ENCODE measurements at regions not wholly inside any gene's neighbourhood (a gene's known extent, or its start where the extent isn't known, plus 50 kb on each side); places are given as distances from the start of the nearest gene placed in this dataset.

- Histone ChIP-seq H3K9me2 (replicated peaks; ENCODE audit: low read depth, low read length) (no peaks in the 10 kb centered on the region), H3K36me3 (ENCODE audit: insufficient read depth, low read length) (no peaks in the 10 kb centered on the region), H3K9me3 (ENCODE audit: insufficient read depth, low read depth, low read length) (no peaks in the 10 kb centered on the region), H3K27me3 (ENCODE audit: insufficient read depth, low read length, poor library complexity, severe bottlenecking) (no peaks in the 10 kb centered on the region), H3K4me1 (ENCODE audit: insufficient read depth, low read length, poor library complexity, severe bottlenecking) (no peaks in the 10 kb centered on the region), H3K4me2 (ENCODE audit: low read depth, low read length, poor library complexity, severe bottlenecking) (no peak overlapping the region), H3K9ac (ENCODE audit: low read depth, low read length, poor library complexity, severe bottlenecking) (no peak overlapping the region), H3F3A (ENCODE audit: low read depth) (no peaks in the 10 kb centered on the region), H3K79me2 (ENCODE audit: insufficient read depth, low read length) (no peaks in the 10 kb centered on the region), H3K4me3 (ENCODE audit: low read length, poor library complexity, severe bottlenecking) (no peak overlapping the region), H4K20me1 (ENCODE audit: insufficient read depth, low read length, poor library complexity, severe bottlenecking) (no peaks in the 10 kb centered on the region), H2AFZ (ENCODE audit: low read length) (no peak overlapping the region)
- no peak for TF ChIP-seq EZH2phosphoT487 (IDR thresholded peaks at IDR 0.05; ENCODE audit: borderline replicate concordance)
- no peak for TF ChIP-seq CTCF (conservative IDR thresholded peaks at IDR 0.05; ENCODE audit: low read length)
These were observed 647.7 kb downstream of the LTN1 start for GRCh38 chr21:28344985-28345384.

- Histone ChIP-seq H2AFZ (ENCODE audit: low read length) (no peak overlapping the region), H3K9me2 (replicated peaks; ENCODE audit: low read depth, low read length) (no peaks in the 10 kb centered on the region), H3K27me3 (ENCODE audit: insufficient read depth, low read length, poor library complexity, severe bottlenecking) (no peaks in the 10 kb centered on the region), H3K9me3 (ENCODE audit: insufficient read depth, low read depth, low read length) (no peaks in the 10 kb centered on the region), H3K9ac (ENCODE audit: low read depth, low read length, poor library complexity, severe bottlenecking) (no peak overlapping the region), H3K79me2 (ENCODE audit: insufficient read depth, low read length) (no peaks in the 10 kb centered on the region), H3K4me1 (ENCODE audit: insufficient read depth, low read length, poor library complexity, severe bottlenecking) (no peaks in the 10 kb centered on the region), H3K4me2 (ENCODE audit: low read depth, low read length, poor library complexity, severe bottlenecking) (no peak overlapping the region), H3F3A (ENCODE audit: low read depth) (no peaks in the 10 kb centered on the region), H3K4me3 (ENCODE audit: low read length, poor library complexity, severe bottlenecking) (no peak overlapping the region), H3K36me3 (ENCODE audit: insufficient read depth, low read length) (no peaks in the 10 kb centered on the region), H4K20me1 (ENCODE audit: insufficient read depth, low read length, poor library complexity, severe bottlenecking) (no peaks in the 10 kb centered on the region)
- TF ChIP-seq CTCF (conservative IDR thresholded peaks at IDR 0.05; ENCODE audit: low read length), result no peak
- no peak for TF ChIP-seq EZH2phosphoT487 (IDR thresholded peaks at IDR 0.05; ENCODE audit: borderline replicate concordance)
These were observed 650.4 kb downstream of the LTN1 start for GRCh38 chr21:28342212-28342810.

GRCh38 chr21:28339403-28339802 is 653.3 kb downstream of the LTN1 start:
- no peaks in the 10 kb centered on the region for H4K20me1 ChIP-seq (ENCODE audit: insufficient read depth, low read length, poor library complexity, severe bottlenecking)
- H3K27me3 ChIP-seq (ENCODE audit: insufficient read depth, low read length, poor library complexity, severe bottlenecking), result no peaks in the 10 kb centered on the region
- no peak overlapping the region for H3K4me2 ChIP-seq (ENCODE audit: low read depth, low read length, poor library complexity, severe bottlenecking)
- no peaks in the 10 kb centered on the region for H3F3A ChIP-seq (ENCODE audit: low read depth)
- H3K4me3 ChIP-seq (ENCODE audit: low read length, poor library complexity, severe bottlenecking), result no peak overlapping the region
- no peak overlapping the region for H2AFZ ChIP-seq (ENCODE audit: low read length)
- H3K9me3 ChIP-seq (ENCODE audit: insufficient read depth, low read depth, low read length), result no peaks in the 10 kb centered on the region
- no peaks in the 10 kb centered on the region for H3K9me2 ChIP-seq (replicated peaks; ENCODE audit: low read depth, low read length)
- no peaks in the 10 kb centered on the region for H3K79me2 ChIP-seq (ENCODE audit: insufficient read depth, low read length)
- H3K9ac ChIP-seq (ENCODE audit: low read depth, low read length, poor library complexity, severe bottlenecking), result no peak overlapping the region
- H3K4me1 ChIP-seq (ENCODE audit: insufficient read depth, low read length, poor library complexity, severe bottlenecking), result no peaks in the 10 kb centered on the region
- no peaks in the 10 kb centered on the region for H3K36me3 ChIP-seq (ENCODE audit: insufficient read depth, low read length)
- no peak for TF ChIP-seq EZH2phosphoT487 (IDR thresholded peaks at IDR 0.05; ENCODE audit: borderline replicate concordance)
- TF ChIP-seq CTCF (conservative IDR thresholded peaks at IDR 0.05; ENCODE audit: low read length), result no peak

Data from Loucy (cell line).